ENCODE measurements at regions not wholly inside any gene's neighbourhood (a gene's known extent, or its start where the extent isn't known, plus 50 kb on each side); places are given as distances from the start of the nearest gene placed in this dataset.

GRCh38 chr19:5257155-5258045 is 83.2 kb downstream of the PTPRS start:
- Histone ChIP-seq H3K9ac (ENCODE audit: low read length) (no peak overlapping the region), H4K20me1 (ENCODE audit: low read length) (no peaks in the 10 kb centered on the region), H3K27ac (ENCODE audit: low read length) (no peak overlapping the region), H3K4me2 (ENCODE audit: low read length) (no peak overlapping the region), H3K27me3 (ENCODE audit: low read length) (no peaks in the 10 kb centered on the region), H3K9me3 (ENCODE audit: low read length) (no peaks in the 10 kb centered on the region), H3K4me3 (ENCODE audit: low read length) (no peak overlapping the region), H3K79me2 (ENCODE audit: low read length) (no peaks in the 10 kb centered on the region), H3K36me3 (ENCODE audit: low read depth, low read length) (peaks cover 23% of the 10 kb centered on the region), H2AFZ (ENCODE audit: low read length) (no peak overlapping the region), H3K4me1 (ENCODE audit: insufficient read depth, low read length) (peaks cover 10% of the 10 kb centered on the region), H3K9me2 (replicated peaks; ENCODE audit: low read length) (no peaks in the 10 kb centered on the region), H3F3A (ENCODE audit: low read length, unreplicated experiment) (no peaks in the 10 kb centered on the region)
- intact Hi-C loops (cut with micrococcal nuclease), result no loop called here
- TF ChIP-seq, protein P1, sequence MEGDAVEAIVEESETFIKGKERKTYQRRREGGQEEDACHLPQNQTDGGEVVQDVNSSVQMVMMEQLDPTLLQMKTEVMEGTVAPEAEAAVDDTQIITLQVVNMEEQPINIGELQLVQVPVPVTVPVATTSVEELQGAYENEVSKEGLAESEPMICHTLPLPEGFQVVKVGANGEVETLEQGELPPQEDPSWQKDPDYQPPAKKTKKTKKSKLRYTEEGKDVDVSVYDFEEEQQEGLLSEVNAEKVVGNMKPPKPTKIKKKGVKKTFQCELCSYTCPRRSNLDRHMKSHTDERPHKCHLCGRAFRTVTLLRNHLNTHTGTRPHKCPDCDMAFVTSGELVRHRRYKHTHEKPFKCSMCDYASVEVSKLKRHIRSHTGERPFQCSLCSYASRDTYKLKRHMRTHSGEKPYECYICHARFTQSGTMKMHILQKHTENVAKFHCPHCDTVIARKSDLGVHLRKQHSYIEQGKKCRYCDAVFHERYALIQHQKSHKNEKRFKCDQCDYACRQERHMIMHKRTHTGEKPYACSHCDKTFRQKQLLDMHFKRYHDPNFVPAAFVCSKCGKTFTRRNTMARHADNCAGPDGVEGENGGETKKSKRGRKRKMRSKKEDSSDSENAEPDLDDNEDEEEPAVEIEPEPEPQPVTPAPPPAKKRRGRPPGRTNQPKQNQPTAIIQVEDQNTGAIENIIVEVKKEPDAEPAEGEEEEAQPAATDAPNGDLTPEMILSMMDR (conservative IDR thresholded peaks at IDR 0.05; ENCODE audit: low read depth, low read length), result no peak
- TF ChIP-seq EZH2phosphoT487 (IDR thresholded peaks at IDR 0.05; ENCODE audit: borderline replicate concordance, low read length), result no peak
- TF ChIP-seq EZH2 (IDR thresholded peaks at IDR 0.05; ENCODE audit: low read length, unreplicated experiment), result no peak
- ChIA-PET POLR2A (ENCODE audit: unreplicated experiment) (no interaction called here), CTCF (no interaction called here)
- ATAC-seq, result no peak
- BruUV-seq (replicated peaks), result no TSS peak
- no peak for DNase-seq

GRCh38 chr19:5255602-5256231 is 84.9 kb downstream of the PTPRS start:
- DNase-seq, result no peak

More at GRCh38 chr19:5255602-5256231, 84.9 kb downstream of the PTPRS start:
- Histone ChIP-seq H3K9me3 (ENCODE audit: low read length) (no peaks in the 10 kb centered on the region), H3K4me1 (ENCODE audit: insufficient read depth, low read length) (no peaks in the 10 kb centered on the region), H3K36me3 (ENCODE audit: low read depth, low read length) (peaks cover 23% of the 10 kb centered on the region), H3K9ac (ENCODE audit: low read length) (no peak overlapping the region), H3K79me2 (ENCODE audit: low read length) (no peaks in the 10 kb centered on the region), H2AFZ (ENCODE audit: low read length) (no peak overlapping the region), H3K4me2 (ENCODE audit: low read length) (no peak overlapping the region), H3K27me3 (ENCODE audit: low read length) (no peaks in the 10 kb centered on the region), H4K20me1 (ENCODE audit: low read length) (no peaks in the 10 kb centered on the region), H3K27ac (ENCODE audit: low read length) (no peak overlapping the region), H3K9me2 (replicated peaks; ENCODE audit: low read length) (no peaks in the 10 kb centered on the region), H3K4me3 (ENCODE audit: low read length) (no peak overlapping the region), H3F3A (ENCODE audit: low read length, unreplicated experiment) (no peaks in the 10 kb centered on the region)
- intact Hi-C loops (cut with micrococcal nuclease), result no loop called here
- BruUV-seq (replicated peaks), result no TSS peak
- POLR2A ChIA-PET (ENCODE audit: unreplicated experiment), result no interaction called here
- CTCF ChIA-PET, result no interaction called here
- ATAC-seq, result no peak
- TF ChIP-seq EZH2phosphoT487 (IDR thresholded peaks at IDR 0.05; ENCODE audit: borderline replicate concordance, low read length), result no peak
- TF ChIP-seq, protein P1 (conservative IDR thresholded peaks at IDR 0.05; ENCODE audit: low read depth, low read length), result no peak
- no peak for TF ChIP-seq EZH2 (IDR thresholded peaks at IDR 0.05; ENCODE audit: low read length, unreplicated experiment)

Data from PC-3 (cell line).